Tibial artery (tissue), 4 donors: ENCODE measurements at regions not wholly inside any gene's neighbourhood (a gene's known extent, or its start where the extent isn't known, plus 50 kb on each side); places are given as distances from the start of the nearest gene placed in this dataset.

ENCODE experiments used
- DNase-seq, 2 donors: peaks; one replicate each; pipeline ENCODE4 v3.0.0-alpha.2; 2019
- H3K27ac ChIP-seq, 2 donors: fragments of 200-600 bp; sonication (generic) in 1 of 2; 1 replicate in 1 of 2; 2 replicates in 1 of 2; pipeline ENCODE4 v1.5.1; 2018 to 2019; ENCODE audit warnings: mild to moderate bottlenecking in 1 of 2
- H3K27me3 ChIP-seq, 2 donors: fragments of 200-600 bp; sonication (generic) in 1 of 2; one replicate each; pipeline versions ENCODE4 v1.5.1 to v1.6.0; 2016 to 2019
- H3K36me3 ChIP-seq, 3 donors: fragments of 200-600 bp; sonication (generic) in 2 of 3; one replicate each; pipeline ENCODE4 v1.5.1; 2016 to 2019; ENCODE audit warnings: mild to moderate bottlenecking in 2 of 3
- H3K4me1 ChIP-seq, 4 donors: fragments of 200-600 bp; sonication (generic) in 2 of 4; 1 replicate in 3 of 4; 2 replicates in 1 of 4; pipeline ENCODE4 v1.5.1; 2016 to 2019
- H3K4me3 ChIP-seq, 2 donors: fragments of 200-600 bp; sonication (generic) in 1 of 2; 1 replicate in 1 of 2; 2 replicates in 1 of 2; pipeline ENCODE4 v1.5.1; 2018 to 2019; ENCODE audit warnings: mild to moderate bottlenecking in 2 of 2
- H3K9me3 ChIP-seq, 3 donors: fragments of 200-600 bp; sonication (generic) in 1 of 3; one replicate each; pipeline ENCODE4 v1.5.1; 2016 to 2019
- intact Hi-C: fragments of 100-400 bp; cut with DNase I; formaldehyde crosslinking; loops from one replicate; pipeline ENCODE4 v1.15.0; 2023; ENCODE audit warnings: low total_unique reads
- TF ChIP-seq, protein P1 (sequence below), 2 experiments: fragments of 200-600 bp in 1 of 2; fragments of 450-650 bp in 1 of 2; IDR thresholded peaks; one replicate each; pipeline ENCODE4 v1.5.1; 2017 to 2019; ENCODE audit warnings: antibody characterized with exemption in 2 of 2, mild to moderate bottlenecking in 1 of 2, moderate library complexity in 1 of 2

DNA sequence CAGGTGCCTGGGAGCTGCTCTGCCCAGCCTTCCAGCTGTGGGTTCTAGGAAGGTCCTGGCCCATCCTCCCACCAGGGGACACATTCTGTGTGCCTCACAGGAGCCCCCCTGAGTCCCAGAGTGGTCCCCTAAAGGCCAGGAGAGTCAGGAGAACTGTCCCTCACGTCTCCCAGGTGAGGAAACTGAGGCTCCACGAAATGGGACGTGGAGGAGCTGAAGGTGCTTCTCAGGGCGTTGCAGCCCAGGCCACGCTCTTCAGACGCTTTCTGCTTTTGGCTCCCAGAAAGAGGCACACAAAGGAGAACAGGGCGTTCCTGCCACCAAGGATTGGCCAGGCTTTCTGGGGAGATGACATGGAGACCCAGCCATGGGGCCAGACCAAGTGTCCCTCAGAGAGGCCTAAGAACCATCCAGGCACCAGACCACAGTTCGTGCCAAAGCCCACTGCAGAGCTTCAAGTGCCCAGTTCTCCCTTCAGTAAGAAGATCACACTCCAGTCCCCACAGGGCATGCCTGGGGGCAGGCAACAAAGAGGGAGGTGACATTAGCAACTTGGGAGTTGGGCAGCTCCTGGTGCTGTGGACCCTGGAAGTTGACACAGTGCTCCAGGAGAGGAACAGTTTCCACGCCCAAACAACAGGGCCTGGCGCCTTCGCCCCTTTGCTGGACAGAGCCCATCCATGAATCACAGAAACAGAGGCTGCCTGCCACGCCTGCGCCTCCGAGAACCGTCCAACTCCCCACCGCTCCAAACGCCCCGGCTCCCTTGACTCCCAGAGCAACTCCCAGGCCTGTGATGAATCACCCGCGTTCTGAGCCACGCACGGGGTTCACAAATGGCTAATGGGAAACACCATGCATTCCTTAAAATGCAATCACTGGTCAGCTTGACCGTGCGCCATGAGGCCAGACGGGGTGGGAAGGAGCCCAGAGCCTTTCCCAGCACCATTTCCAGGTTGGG lies 589.2 kb downstream of the BRD1 start:
- no peaks in the 10 kb centered on the region for H3K9me3 ChIP-seq
- H3K36me3 ChIP-seq, result no peaks in the 10 kb centered on the region
- H3K4me1 ChIP-seq, result no peaks in the 10 kb centered on the region
- H3K4me3 ChIP-seq, result no peak overlapping the region
- H3K27me3 ChIP-seq, result peaks cover 0 to 3% of the 10 kb centered on the region in 2 donors
- peak in 1 of 2 donors; percentile 50 for DNase-seq
- TF ChIP-seq, protein P1, sequence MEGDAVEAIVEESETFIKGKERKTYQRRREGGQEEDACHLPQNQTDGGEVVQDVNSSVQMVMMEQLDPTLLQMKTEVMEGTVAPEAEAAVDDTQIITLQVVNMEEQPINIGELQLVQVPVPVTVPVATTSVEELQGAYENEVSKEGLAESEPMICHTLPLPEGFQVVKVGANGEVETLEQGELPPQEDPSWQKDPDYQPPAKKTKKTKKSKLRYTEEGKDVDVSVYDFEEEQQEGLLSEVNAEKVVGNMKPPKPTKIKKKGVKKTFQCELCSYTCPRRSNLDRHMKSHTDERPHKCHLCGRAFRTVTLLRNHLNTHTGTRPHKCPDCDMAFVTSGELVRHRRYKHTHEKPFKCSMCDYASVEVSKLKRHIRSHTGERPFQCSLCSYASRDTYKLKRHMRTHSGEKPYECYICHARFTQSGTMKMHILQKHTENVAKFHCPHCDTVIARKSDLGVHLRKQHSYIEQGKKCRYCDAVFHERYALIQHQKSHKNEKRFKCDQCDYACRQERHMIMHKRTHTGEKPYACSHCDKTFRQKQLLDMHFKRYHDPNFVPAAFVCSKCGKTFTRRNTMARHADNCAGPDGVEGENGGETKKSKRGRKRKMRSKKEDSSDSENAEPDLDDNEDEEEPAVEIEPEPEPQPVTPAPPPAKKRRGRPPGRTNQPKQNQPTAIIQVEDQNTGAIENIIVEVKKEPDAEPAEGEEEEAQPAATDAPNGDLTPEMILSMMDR (IDR thresholded peaks at IDR 0.05), result no peak
- H3K27ac ChIP-seq, result no peak overlapping the region
- intact Hi-C loops, result no loop called here

DNA sequence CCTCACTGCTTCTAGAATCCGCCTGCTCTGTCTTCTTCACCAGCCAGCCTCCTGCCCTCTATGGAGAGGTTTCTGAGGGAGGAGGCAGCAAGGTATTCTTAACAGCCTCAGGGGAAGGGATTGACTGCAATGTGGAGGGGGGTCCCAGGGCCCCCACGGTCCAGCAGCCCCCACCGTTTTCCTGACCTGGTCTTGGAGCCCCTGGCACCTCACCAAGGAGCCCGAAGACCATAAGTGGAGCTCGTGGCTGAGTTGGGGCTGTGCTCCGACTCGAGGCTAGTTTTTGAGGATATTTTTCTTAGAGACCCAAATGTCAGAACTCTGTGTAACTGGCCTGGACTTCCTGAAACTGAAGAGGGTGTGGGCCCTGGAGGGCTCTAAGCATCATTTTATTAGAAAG lies 590.0 kb downstream of the BRD1 start:
- TF ChIP-seq, protein P1 (IDR thresholded peaks at IDR 0.05), result no peak
- peak in 1 of 2 donors; percentile 42 for DNase-seq
- Histone ChIP-seq H3K27ac (no peak overlapping the region), H3K9me3 (no peaks in the 10 kb centered on the region), H3K36me3 (no peaks in the 10 kb centered on the region), H3K27me3 (peaks cover 0 to 3% of the 10 kb centered on the region in 2 donors), H3K4me3 (no peak overlapping the region), H3K4me1 (no peaks in the 10 kb centered on the region)
- intact Hi-C loops, result no loop called here

DNA sequence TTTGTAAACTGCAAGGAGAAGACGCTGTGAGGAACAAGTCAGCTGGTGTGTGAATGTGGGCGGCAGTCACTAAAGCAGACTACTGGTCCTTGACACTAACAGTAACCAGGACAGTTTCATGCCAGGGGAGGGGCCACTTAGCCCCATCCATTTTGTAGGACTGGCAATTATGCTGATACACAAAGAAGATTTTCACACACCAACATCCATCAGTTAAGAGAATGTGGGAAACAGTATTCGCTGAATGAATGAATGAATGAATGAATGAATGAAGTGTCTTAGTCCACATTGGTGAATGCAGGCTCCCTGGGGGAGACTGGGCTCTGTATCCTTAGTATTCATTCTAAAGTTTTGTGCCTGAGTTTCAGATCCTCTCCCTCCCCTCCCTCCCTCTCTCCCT lies 590.4 kb downstream of the BRD1 start:
- intact Hi-C loops, result no loop called here
- H3K4me1 ChIP-seq, result no peaks in the 10 kb centered on the region
- no peaks in the 10 kb centered on the region for H3K36me3 ChIP-seq
- no peak for DNase-seq
- TF ChIP-seq, protein P1 (IDR thresholded peaks at IDR 0.05), result no peak
- H3K9me3 ChIP-seq, result no peaks in the 10 kb centered on the region
- no peak overlapping the region for H3K27ac ChIP-seq
- H3K27me3 ChIP-seq, result peaks cover 0 to 8% of the 10 kb centered on the region in 2 donors
- no peak overlapping the region for H3K4me3 ChIP-seq

DNA sequence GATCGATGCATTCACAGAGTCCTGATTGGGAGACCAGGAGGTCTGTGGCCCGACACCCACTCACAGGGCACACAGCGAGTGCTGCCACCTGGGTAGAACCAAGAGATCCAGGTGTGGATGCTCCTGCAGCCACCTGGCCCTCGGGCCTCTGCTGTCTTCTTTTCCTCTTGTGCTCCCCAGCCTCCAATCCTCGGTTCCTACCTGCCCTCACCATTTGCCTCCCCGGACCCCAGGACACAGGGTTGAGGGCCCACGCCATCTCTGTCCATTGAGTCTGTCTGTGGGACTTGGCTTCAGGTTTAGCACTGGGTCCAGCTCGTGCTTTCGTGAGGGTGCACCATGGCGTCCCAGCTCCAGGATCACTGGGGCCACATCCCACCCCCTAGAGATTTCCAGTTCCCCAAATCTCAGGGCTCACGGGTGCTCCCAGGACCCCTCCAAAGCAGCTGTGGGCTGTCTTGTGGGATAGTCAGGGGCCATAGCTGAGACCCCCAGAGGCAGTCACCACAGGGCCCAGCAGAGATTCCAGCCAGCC lies 591.1 kb downstream of the BRD1 start:
- Histone ChIP-seq H3K27me3 (peaks cover 0 to 10% of the 10 kb centered on the region in 2 donors), H3K27ac (no peak overlapping the region), H3K4me3 (no peak overlapping the region), H3K9me3 (no peaks in the 10 kb centered on the region), H3K4me1 (no peaks in the 10 kb centered on the region), H3K36me3 (no peaks in the 10 kb centered on the region)
- TF ChIP-seq, protein P1 (IDR thresholded peaks at IDR 0.05), result no peak
- DNase-seq, result peak in 1 of 2 donors; percentile 32
- intact Hi-C loops, result no loop called here

DNA sequence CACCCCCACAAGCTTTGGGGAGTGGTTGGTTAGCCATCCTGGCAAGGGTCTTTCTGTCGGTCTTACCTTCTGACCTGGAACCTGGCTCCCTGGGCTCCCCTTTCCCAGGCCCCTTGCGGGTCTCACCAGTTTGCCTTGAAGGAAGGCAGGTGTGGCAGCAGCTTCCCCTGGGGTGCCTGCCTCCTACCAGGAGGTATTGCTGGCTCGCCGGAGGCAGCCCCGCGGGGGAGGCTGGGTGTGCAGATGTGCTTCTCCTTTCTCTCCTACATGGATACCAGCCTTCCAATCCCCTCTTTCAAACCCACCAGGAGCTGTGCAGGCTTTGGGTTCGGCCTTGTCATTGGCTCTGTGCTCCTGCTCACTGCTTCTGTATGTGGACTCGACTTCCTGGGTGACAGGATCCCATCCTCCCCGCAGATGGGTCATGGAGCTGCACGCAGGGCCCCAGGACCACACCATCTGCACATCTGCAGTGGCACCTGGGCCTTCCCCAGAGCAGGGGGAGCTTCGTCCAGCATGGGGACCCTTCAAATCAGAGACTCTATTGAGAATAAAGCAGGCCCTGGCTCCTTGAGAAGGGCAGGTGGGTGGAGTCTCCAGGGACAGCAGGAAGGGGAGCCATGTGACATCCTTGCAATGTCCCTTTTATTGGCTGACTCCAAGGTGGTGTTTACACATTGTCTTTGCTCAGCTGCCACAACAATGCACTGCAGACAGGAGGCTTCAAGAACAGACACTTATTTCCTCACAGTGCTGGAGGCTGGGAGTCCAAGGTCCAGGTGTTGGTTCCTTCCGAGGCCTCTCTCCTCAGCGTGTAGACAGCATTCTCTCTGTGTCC lies 592.0 kb downstream of the BRD1 start:
- H3K27ac ChIP-seq, result no peak overlapping the region
- H3K9me3 ChIP-seq, result no peaks in the 10 kb centered on the region
- no peaks in the 10 kb centered on the region for H3K36me3 ChIP-seq
- no peak overlapping the region for H3K4me3 ChIP-seq
- no peaks in the 10 kb centered on the region for H3K4me1 ChIP-seq
- peak in 1 of 2 donors; percentile 47 for DNase-seq
- intact Hi-C loops, result no loop called here
- H3K27me3 ChIP-seq, result peaks cover 0 to 10% of the 10 kb centered on the region in 2 donors
- TF ChIP-seq, protein P1 (IDR thresholded peaks at IDR 0.05), result no peak
